Endothelial cell of umbilical vein (primary cell): ENCODE measurements at regions not wholly inside any gene's neighbourhood (a gene's known extent, or its start where the extent isn't known, plus 50 kb on each side); places are given as distances from the start of the nearest gene placed in this dataset.

Experiments
- BruUV-seq: library from RNA; stranded (reverse); fragments of 400-500 nt; replicated peaks from 2 replicates; lab custom pipeline; 2021; lab: Mats Ljungman, UMichigan
- CTCF ChIA-PET: fragments of 300-600, 350-600 bp; sonication (Branson Sonifier 250); formaldehyde crosslinking; loops from one replicate; lab custom pipeline; 2021; ENCODE audit warnings: antibody characterized with exemption, inconsistent platforms; lab: Charles Lee
- POLR2A ChIA-PET: fragments of 300-600, 350-600 bp; sonication (Branson Sonifier 250); formaldehyde crosslinking; loops from one replicate; lab custom pipeline; 2021; ENCODE audit warnings: antibody characterized with exemption, inconsistent platforms; lab: Charles Lee
- DNase-seq: peaks from one replicate; pipeline ENCODE4 v3.0.0-alpha.2; 2011; ENCODE audit warnings: low read depth, low spot score
- FAIRE-seq: peaks from 2 replicates; lab custom pipeline; 2011; peaks lifted over from hg19 to GRCh38; lab: Jason Lieb, UNC
- H2AFZ ChIP-seq: 2 replicates; pipeline ENCODE4 v1.6.0; 2012; ENCODE audit warnings: low read depth, low read length, control low read depth, inconsistent platforms
- H3K27ac ChIP-seq: 2 replicates; pipeline ENCODE4 v1.5.1; 2011; ENCODE audit warnings: low read depth, mild to moderate bottlenecking, control low read depth, low read length, moderate library complexity; ENCODE audit not compliant: insufficient read depth
- H3K27me3 ChIP-seq, 2 experiments: 2 replicates each; pipeline versions ENCODE4 v1.6.0 to v1.6.1; 2011; ENCODE audit warnings: low read length in 2 of 2, mixed read lengths in 1 of 2; ENCODE audit not compliant: control insufficient read depth in 2 of 2, insufficient read depth in 2 of 2
- H3K36me3 ChIP-seq, 2 experiments: 2 replicates in 1 of 2; 3 replicates in 1 of 2; pipeline ENCODE4 v1.5.1; 2011; ENCODE audit warnings: low read length in 2 of 2, mild to moderate bottlenecking in 1 of 2, moderate library complexity in 1 of 2; ENCODE audit not compliant: control insufficient read depth in 2 of 2, insufficient read depth in 2 of 2; ENCODE audit errors: extremely low read depth in 1 of 2
- H3K4me1 ChIP-seq: 3 replicates; pipeline ENCODE4 v1.5.1; 2011; ENCODE audit warnings: mild to moderate bottlenecking, low read length; ENCODE audit not compliant: control insufficient read depth, insufficient read depth; ENCODE audit errors: extremely low read depth
- H3K4me2 ChIP-seq: 2 replicates; pipeline ENCODE4 v1.6.1; 2011; ENCODE audit warnings: low read length, control low read depth, mixed read lengths; ENCODE audit not compliant: insufficient read depth
- H3K4me3 ChIP-seq, 3 experiments: fragments of 200-600 bp in 1 of 3; sonication (generic), shearing (Covaris generic) in 1 of 3; replicated peaks in 1 of 3; 2 replicates each; pipeline ENCODE4 v1.5.1; 2011 to 2016; ENCODE audit warnings: control low read depth in 3 of 3, low read length in 3 of 3, mild to moderate bottlenecking in 2 of 3, inconsistent platforms in 1 of 3, low read depth in 1 of 3, moderate library complexity in 1 of 3; ENCODE audit not compliant: insufficient read depth in 1 of 3
- H3K79me2 ChIP-seq: 2 replicates; pipeline ENCODE4 v1.6.0; 2012; ENCODE audit warnings: low read length, inconsistent platforms; ENCODE audit not compliant: control insufficient read depth, insufficient read depth
- H3K9ac ChIP-seq: replicated peaks from 2 replicates; pipeline ENCODE3; 2011; ENCODE audit warnings: low read length, control low read depth; ENCODE audit not compliant: insufficient read depth; ENCODE audit errors: extremely low read depth
- H3K9me1 ChIP-seq: replicated peaks from 3 replicates; pipeline ENCODE4 v1.6.0; 2011; ENCODE audit warnings: mild to moderate bottlenecking, low read length; ENCODE audit not compliant: control insufficient read depth, insufficient read depth; ENCODE audit errors: extremely low read depth
- H3K9me3 ChIP-seq: replicated peaks from 2 replicates; pipeline ENCODE4 v1.5.1; 2012; ENCODE audit warnings: low read length, inconsistent platforms; ENCODE audit not compliant: control insufficient read depth, insufficient read depth
- H4K20me1 ChIP-seq: replicated peaks from 2 replicates; pipeline ENCODE3; 2011; ENCODE audit warnings: mild to moderate bottlenecking, low read length; ENCODE audit not compliant: control insufficient read depth, insufficient read depth; ENCODE audit errors: extremely low read depth
- CTCF ChIP-seq, 2 donors: IDR thresholded peaks; 1 replicate in 1 of 2; 2 replicates in 1 of 2; pipeline ENCODE4 v1.5.1; 2011; ENCODE audit warnings: low read length in 2 of 2, mild to moderate bottlenecking in 2 of 2, moderate library complexity in 2 of 2, control low read depth in 1 of 2, inconsistent platforms in 1 of 2, low read depth in 1 of 2; ENCODE audit not compliant: insufficient read depth in 1 of 2; ENCODE audit errors: extremely low read depth in 1 of 2
- EZH2 ChIP-seq: IDR thresholded peaks from 2 replicates; pipeline ENCODE4 v1.6.1; 2012; ENCODE audit warnings: borderline replicate concordance, low read depth, mild to moderate bottlenecking, moderate library complexity, low read length, inconsistent platforms; ENCODE audit not compliant: severe bottlenecking
- FOS ChIP-seq: IDR thresholded peaks from 2 replicates; pipeline ENCODE4 v1.6.1; 2011; ENCODE audit warnings: mild to moderate bottlenecking, low read length, moderate library complexity, borderline replicate concordance; ENCODE audit not compliant: insufficient read depth
- GATA2 ChIP-seq: IDR thresholded peaks from 2 replicates; pipeline ENCODE4 v1.7.0; 2011; ENCODE audit warnings: low read depth, mild to moderate bottlenecking, moderate library complexity, mixed read lengths, low read length; ENCODE audit not compliant: insufficient read length, insufficient read depth
- JUN ChIP-seq: IDR thresholded peaks from 2 replicates; pipeline ENCODE4 v1.6.1; 2011; ENCODE audit warnings: borderline replicate concordance, low read depth; ENCODE audit not compliant: insufficient read length, insufficient read depth
- MAX ChIP-seq: IDR thresholded peaks from 2 replicates; pipeline ENCODE4 v1.6.1; 2011; ENCODE audit not compliant: insufficient read depth, insufficient read length
- MYC ChIP-seq: IDR thresholded peaks from one replicate; pipeline ENCODE4 v1.6.1; 2011; ENCODE audit warnings: mild to moderate bottlenecking, low read depth, low read length
- POLR2A ChIP-seq: IDR thresholded peaks from 2 replicates; pipeline ENCODE4 v1.6.1; 2012; ENCODE audit warnings: low read depth, mild to moderate bottlenecking, control low read depth, low read length
- POLR2AphosphoS5 ChIP-seq: IDR thresholded peaks from 2 replicates; pipeline ENCODE4 v1.6.1; 2012; ENCODE audit warnings: low read depth, mild to moderate bottlenecking, control low read depth, low read length, moderate library complexity; ENCODE audit not compliant: insufficient read depth
- dilution Hi-C: fragments of 300-500 bp; cut with MboI; formaldehyde crosslinking; loops from one replicate; pipeline ENCODE4 v1.15.0; 2019; ENCODE audit warnings: low sequenced_read_pairs; ENCODE audit not compliant: extremely low pct_ligation_motif_present
- intact Hi-C: fragments of 100-400 bp; cut with micrococcal nuclease; formaldehyde crosslinking; loops from one replicate; pipeline ENCODE4 v1.10.0; 2022

DNA sequence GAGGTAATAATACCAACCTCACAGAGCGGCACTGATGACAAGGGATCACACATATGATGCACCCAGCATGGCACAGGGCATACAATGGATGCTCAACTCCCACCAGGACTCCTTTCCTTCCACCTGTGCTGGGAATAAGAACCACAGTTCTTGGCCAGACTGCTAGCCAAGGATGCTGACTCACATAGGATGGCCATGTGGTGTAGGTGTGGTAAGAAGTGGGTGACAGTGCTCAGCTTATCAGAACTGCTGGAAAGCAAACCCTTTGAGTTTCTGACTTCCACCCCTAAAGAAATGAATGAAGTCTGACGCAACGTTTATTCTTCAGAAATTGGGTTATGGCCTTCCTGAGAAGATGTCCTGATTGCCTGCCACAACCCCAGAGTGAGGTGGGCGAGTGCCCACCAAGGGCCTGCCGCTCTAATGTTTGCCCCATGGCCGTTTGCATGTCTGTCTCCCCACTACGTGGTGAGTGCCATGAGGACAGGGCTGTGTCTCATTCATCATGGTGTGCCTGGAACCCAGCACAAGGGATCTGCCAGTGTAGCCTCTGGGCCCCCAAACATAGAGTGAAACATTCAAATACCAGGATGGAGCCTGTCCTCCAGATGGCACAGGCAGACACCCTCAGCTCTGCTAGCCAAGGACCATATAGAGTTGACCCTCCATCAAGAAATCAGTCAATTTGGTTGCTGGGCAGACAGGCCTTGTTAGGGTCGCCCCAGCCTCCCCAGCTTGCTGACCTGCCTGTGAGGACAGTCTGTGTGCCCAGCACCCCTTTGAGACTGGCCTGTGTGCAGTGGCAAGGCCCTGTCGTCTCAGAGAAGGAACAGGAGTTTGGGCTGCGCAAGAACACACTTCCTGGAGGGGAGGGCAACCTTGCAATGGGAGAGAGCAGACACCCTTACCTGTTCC, 57.6 kb upstream of the SLCO2A1 start:
- Histone ChIP-seq H3K27ac (no peak overlapping the region), H3K4me2 (no peak overlapping the region), H3K4me1 (no peaks in the 10 kb centered on the region), H3K79me2 (no peaks in the 10 kb centered on the region), H3K9ac (no peak overlapping the region), H3K36me3 (no peaks in the 10 kb centered on the region), H4K20me1 (no peaks in the 10 kb centered on the region), H3K27me3 (no peaks in the 10 kb centered on the region), H3K4me3 (no peak overlapping the region), H3K9me1 (no peaks in the 10 kb centered on the region), H2AFZ (no peak overlapping the region), H3K9me3 (no peaks in the 10 kb centered on the region)
- CTCF ChIA-PET = no interaction called here
- no peak for FAIRE-seq
- dilution Hi-C loops (no loop called here), intact Hi-C loops (no loop called here)
- TF ChIP-seq GATA2 (no peak), CTCF (IDR thresholded peaks at IDR 0.05; ENCODE audit: extremely low read depth in 1 of 2, insufficient read depth in 1 of 2, low read depth in 1 of 2, low read length in 2 of 2) (no peak), JUN (no peak), MAX (no peak), POLR2A (no peak), FOS (no peak), MYC (no peak), EZH2 (no peak), POLR2AphosphoS5 (no peak)
- DNase-seq = no peak
- BruUV-seq = no TSS peak
- POLR2A ChIA-PET = no interaction called here
